Urinary bladder (tissue), 3 donors: ENCODE measurements at regions not wholly inside any gene's neighbourhood (a gene's known extent, or its start where the extent isn't known, plus 50 kb on each side); places are given as distances from the start of the nearest gene placed in this dataset.
"Not testable (repeated sequence)": the region's sequence is repeated elsewhere in the genome, so short reads cannot be mapped to it uniquely, and the experiment has no call there.

Experiments used
- DNase-seq: peaks from one replicate; pipeline ENCODE4 v3.0.0-alpha.2; 2015; ENCODE audit errors: extremely low spot score
- H3K27ac ChIP-seq: one replicate; pipeline ENCODE4 v1.5.1; 2013; ENCODE audit warnings: low read depth, mild to moderate bottlenecking, moderate library complexity
- H3K36me3 ChIP-seq: one replicate; pipeline ENCODE4 v1.6.1; 2013; ENCODE audit warnings: mild to moderate bottlenecking, moderate library complexity; ENCODE audit not compliant: insufficient read depth
- H3K4me1 ChIP-seq: one replicate; pipeline ENCODE4 v1.6.1; 2013; ENCODE audit warnings: mild to moderate bottlenecking, moderate library complexity; ENCODE audit not compliant: insufficient read depth
- H3K4me3 ChIP-seq: one replicate; pipeline ENCODE4 v1.5.1; 2013; ENCODE audit warnings: low read depth, low read length
- WGBS: extraction: QIAGEN DNeasy Blood & Tissue Kit; methylation state at CpG from one replicate; pipeline ENCODE4 v1.1.7; 2013; 5-methylcytosine and 5-hydroxymethylcytosine counted together
- donor health status: healthy with polysubstance abuse.
- donor health status: healthy.

DNA sequence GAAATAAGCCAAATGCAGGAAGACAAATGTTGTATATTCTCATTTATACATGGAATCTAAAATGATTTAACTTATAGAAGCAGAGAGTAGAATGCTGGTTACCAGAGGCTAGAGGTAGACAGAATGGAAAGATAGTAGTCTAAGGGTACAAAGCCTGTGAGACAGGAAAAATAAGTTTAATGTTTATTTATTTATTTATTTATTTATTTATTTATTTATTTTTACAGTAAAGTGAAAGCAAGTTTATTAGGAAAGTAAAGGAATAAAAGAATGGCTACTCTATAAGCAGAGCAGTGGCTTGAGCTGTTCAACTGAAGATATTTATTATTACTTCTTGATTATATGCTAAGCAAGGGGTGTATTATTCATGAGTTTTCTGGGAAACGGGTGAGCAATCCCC, 203.2 kb downstream of the LAS1L start:
- Histone ChIP-seq H3K36me3 (no peaks in the 10 kb centered on the region), H3K4me3 (no peak overlapping the region), H3K4me1 (no peaks in the 10 kb centered on the region), H3K27ac (no peak overlapping the region)
- no peak for DNase-seq
- WGBS, result 93% methylated on average over 1 of the region's 1 CpG

DNA sequence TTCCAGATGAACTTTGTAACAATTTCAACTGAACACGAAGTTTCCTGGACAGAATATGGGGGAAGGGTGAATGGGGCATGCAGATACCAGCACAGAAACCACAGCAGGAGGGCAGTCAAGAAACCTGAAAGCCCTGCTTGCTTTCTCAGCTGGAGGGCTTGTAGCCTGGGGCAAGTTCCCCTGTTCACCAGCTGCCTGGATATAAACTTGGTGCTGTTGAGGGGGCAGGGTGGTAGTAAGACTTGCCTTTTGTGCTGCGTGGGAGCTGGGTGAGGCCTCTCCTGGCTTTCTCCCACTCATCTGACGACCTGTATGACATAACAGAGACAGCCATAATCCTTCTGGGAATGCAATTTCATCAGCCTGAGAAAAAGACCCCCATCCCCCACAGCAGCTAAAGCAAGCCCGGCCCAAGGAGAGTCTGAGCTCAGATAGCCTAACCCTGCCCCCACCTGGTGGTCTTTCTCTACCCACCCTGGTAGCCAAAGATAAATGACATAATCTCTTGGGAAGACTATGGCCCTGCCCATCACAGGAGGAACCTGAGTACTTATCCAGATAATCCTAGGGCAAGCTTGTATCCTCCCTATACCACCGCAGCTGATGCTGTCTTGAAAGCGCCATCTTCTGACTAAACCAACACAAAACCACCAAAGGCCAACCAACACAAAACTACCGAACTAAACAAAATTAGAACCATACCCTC, 234.3 kb downstream of the LAS1L start:
- Histone ChIP-seq H3K4me1 (no peaks in the 10 kb centered on the region), H3K4me3 (no peak overlapping the region), H3K27ac (no peak overlapping the region), H3K36me3 (no peaks in the 10 kb centered on the region)
- DNase-seq, result no peak
- WGBS, result 32% methylated on average over 7 of the region's 7 CpGs

DNA sequence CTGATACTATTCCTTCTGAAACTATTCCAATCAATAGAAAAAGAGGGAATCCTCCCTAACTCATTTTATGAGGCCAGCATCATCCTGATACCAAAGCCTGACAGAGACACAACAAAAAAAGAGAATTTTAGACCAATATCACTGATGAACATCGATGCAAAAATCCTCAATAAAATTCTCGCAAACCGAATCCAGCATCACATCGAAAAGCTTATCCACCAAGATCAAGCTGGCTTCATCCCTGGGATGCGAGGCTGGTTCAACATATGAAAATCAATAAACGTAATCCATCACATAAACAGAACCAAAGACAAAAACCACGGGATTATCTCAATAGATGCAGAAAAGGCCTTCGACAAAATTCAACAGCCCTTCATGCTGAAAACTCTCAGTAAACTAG, 251.7 kb downstream of the LAS1L start:
- H3K36me3 ChIP-seq, H3K27ac ChIP-seq, H3K4me1 ChIP-seq, DNase-seq, H3K4me3 ChIP-seq: not testable (repeated sequence)
- WGBS, result 93% methylated on average over 8 of the region's 8 CpGs

DNA sequence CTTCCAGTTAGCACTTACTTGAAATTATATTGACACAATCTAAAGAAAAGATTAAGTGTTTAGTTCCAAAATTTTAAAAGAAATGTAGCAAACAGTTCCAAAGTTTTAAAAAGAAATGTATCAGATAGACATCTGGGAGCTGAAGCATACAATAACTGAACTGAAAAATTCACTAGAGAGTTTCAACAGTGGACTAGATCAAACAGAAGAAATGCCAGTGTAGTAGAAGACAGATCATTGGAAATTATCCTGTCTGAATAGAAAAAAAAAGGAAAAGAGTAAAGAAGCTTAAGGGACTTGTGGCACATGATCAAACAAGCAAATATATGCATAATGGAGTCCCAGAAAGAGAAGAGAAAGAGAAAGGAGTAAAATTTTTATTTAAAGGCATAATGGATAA, 261.4 kb downstream of the LAS1L start:
- no peak for DNase-seq
- Histone ChIP-seq H3K27ac (no peak overlapping the region), H3K36me3 (no peaks in the 10 kb centered on the region), H3K4me1 (no peaks in the 10 kb centered on the region), H3K4me3 (no peak overlapping the region)

DNA sequence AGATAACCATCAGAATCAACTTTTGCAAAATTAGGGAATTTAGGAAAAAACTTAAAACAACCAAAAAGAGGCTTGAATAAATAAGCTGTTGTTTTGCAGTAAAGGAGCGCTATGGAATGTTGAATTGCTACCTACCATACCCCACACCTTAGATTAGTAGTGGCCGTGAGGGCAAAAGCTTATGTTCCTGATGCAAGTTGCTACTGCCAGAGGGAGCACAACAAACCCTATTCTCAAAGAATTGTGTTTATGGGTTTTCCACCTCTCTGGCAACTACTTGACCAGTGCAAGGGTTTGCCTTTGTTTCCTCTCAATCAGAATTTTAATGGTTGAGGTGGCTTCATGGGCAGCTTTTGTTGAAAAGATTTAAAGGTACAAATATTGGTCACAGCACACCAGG, 268.1 kb downstream of the LAS1L start:
- Histone ChIP-seq H3K36me3 (no peaks in the 10 kb centered on the region), H3K4me3 (no peak overlapping the region), H3K4me1 (no peaks in the 10 kb centered on the region), H3K27ac (no peak overlapping the region)
- 86% methylated on average over 2 of the region's 2 CpGs for WGBS
- no peak for DNase-seq

DNA sequence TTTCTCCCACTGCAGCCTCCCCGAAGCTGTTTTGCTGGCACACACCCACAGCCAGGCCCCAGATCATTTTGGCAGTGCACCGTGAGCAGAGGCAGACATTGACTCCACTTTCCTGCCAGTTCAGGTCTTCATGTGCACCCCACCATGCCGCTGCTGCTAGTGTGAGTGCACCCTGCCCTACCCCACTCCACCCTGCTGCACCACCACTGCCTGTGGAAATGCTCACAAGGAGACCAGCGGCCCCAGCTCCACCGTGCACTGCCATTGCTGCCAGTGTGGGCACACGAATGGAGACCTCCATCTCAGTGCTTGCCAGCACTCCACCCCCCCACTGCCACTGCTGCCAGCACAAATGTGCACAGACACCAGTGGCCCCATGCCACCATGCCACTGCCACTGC, 277.6 kb upstream of the ZC4H2 start:
- no peak for DNase-seq
- H3K4me1 ChIP-seq, result no peaks in the 10 kb centered on the region
- no peak overlapping the region for H3K4me3 ChIP-seq
- 91% methylated on average over 6 of the region's 6 CpGs for WGBS
- no peaks in the 10 kb centered on the region for H3K36me3 ChIP-seq
- no peak overlapping the region for H3K27ac ChIP-seq

DNA sequence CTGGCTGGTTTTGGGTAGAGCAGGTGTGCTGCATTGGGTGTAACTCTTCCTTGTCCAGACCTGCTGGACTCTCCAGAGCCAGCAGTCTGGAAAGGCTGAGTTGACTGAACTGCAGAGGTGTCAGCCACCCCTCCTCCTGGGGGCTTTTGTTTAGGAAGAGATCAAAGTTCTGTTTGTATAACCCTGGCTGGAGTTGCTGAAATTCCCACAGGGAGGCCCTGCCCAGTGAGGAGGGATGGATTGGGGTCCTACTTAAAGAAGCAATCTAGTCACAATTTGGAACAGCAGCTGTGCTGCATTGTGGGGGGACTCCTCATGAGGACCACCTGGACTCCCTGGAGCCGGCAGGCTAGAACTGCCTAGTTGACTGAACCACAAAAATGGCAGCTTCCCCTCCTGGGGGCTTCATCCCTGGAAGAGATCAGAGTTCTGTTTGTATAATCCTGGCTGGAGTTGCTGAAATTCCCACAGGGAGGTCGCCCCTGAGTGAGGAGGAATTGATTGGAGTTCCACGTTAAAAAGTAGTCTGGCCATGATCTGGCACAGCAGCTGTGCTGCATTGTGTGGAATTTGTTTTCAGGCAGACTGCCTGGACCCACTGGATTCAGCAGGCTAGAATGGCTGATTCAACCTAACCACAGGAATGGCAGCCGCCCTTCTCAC, 264.9 kb upstream of the ZC4H2 start:
- no peak overlapping the region for H3K27ac ChIP-seq
- H3K36me3 ChIP-seq, result no peaks in the 10 kb centered on the region
- no peak for DNase-seq
- 74% methylated on average over 4 of the region's 4 CpGs for WGBS
- no peaks in the 10 kb centered on the region for H3K4me1 ChIP-seq
- no peak overlapping the region for H3K4me3 ChIP-seq

DNA sequence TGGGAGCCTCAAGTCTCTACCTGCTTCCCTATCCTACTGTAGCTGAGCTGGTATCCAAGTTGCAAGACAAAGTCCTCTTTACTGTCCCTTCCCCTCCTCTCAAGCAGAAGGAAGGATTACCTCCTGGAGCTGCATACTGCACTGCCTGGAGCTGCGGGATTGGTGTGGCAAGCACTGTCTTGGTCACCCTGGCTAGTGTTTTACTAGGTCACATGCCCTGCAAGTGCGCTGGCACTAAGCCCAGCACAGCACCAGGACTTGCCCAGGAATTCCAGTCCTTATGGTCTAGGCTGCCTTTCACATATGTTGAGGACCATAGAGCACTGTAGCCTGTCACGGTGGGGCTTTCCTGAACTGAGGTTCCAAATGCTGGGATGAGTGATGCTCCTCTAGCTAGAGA, 227.3 kb upstream of the ZC4H2 start:
- Histone ChIP-seq H3K27ac (no peak overlapping the region), H3K4me1 (no peaks in the 10 kb centered on the region), H3K36me3 (no peaks in the 10 kb centered on the region), H3K4me3 (no peak overlapping the region)
- 88% methylated on average over 3 of the region's 3 CpGs for WGBS
- no peak for DNase-seq

DNA sequence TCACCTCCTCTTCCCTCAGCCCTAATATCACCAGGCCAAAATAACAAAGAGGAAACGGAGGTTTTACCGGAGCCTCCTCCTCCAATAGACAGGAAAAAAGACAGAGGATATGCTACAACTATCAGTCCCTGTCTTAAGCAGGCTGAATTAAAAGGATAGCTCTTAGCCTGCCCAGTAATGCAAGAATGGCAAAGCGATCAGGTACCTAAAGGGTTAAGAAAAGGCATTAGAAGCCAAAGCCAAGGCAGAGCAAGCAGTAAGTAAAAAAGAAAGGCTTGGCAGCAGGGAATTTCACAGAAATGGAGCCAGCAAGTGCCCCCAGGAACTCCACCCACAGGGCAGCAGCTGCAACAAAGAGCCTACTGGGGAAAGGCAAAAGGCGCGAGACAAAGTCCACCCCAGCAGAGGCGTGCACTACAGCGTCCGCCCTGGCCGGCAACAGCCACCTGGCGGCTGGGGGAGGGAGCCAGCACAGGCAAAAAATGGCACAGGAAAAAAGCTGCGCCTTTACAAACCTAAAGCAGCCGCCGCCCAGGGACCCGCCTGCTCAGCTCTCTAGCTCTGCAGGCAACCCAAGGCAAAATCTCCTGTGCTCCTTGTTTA, 220.6 kb upstream of the ZC4H2 start:
- Histone ChIP-seq H3K36me3 (no peaks in the 10 kb centered on the region), H3K4me1 (no peaks in the 10 kb centered on the region), H3K4me3 (no peak overlapping the region), H3K27ac (no peak overlapping the region)
- 6% methylated on average over 14 of the region's 14 CpGs for WGBS
- DNase-seq, result no peak

DNA sequence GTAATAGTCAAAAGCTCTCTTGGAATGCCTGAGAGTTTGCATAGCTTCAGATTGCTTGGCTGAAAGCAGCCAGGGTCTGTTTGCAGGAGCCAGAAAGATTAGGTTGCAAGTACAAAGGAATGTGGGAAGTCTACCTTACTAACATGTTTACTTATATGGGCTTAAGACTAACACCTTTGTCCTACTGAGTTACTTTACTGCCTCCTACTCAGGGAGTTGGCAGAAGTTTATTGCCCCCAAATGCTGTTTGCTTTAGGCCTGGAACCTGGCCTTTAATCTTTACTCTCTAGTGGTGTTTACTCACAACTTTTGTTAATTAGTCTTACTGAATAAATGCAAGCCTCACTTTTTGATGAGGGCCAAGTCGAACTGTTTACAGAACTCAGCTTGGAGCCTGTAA, 219.4 kb upstream of the ZC4H2 start:
- Histone ChIP-seq H3K4me1 (no peaks in the 10 kb centered on the region), H3K36me3 (no peaks in the 10 kb centered on the region), H3K27ac (no peak overlapping the region), H3K4me3 (no peak overlapping the region)
- WGBS, result 30% methylated on average over 1 of the region's 1 CpG
- DNase-seq, result no peak

DNA sequence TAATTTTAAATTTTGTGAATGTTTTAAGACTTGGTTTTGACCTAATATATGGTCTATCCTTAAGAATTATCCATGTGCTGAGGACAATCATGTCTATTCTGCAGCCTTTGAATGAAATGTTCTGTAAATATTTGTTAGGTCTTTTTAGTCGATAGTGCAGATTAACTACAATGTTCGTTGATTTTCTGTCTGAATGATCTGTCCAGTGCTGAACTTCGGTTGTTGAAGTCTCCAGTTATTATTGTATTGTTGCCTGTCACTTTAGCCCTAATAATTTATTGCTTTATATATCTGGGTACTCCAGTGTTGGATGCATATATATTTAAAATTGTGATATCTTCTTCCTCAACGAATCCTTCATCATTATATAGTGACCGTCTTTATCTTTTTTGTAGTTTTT, 218.3 kb upstream of the ZC4H2 start:
- DNase-seq, result no peak
- no peaks in the 10 kb centered on the region for H3K36me3 ChIP-seq
- no peak overlapping the region for H3K27ac ChIP-seq
- WGBS, result 83% methylated on average over 5 of the region's 5 CpGs
- H3K4me3 ChIP-seq, result no peak overlapping the region
- H3K4me1 ChIP-seq, result no peaks in the 10 kb centered on the region

DNA sequence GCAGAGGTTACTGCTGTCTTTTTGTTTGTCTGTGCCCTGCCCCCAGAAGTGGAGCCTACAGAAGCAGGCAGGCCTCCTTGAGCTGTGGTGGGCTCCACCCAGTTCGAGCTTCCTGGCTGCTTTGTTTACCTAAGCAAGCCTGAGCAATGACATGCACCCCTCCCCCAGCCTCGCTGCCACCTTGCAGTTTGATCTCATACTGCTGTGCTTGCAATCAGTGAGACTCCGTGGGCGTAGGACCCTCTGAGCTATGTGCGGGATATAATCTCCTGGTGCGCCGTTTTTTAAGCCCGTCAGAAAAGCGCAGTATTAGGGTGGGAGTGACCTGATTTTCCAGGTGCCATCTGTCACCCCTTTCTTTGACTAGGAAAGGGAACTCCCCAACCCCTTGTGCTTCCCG, 187.1 kb upstream of the ZC4H2 start:
- not testable (repeated sequence) for H3K4me1 ChIP-seq, H3K4me3 ChIP-seq, H3K27ac ChIP-seq, DNase-seq, H3K36me3 ChIP-seq
- 91% methylated on average over 10 of the region's 10 CpGs for WGBS

DNA sequence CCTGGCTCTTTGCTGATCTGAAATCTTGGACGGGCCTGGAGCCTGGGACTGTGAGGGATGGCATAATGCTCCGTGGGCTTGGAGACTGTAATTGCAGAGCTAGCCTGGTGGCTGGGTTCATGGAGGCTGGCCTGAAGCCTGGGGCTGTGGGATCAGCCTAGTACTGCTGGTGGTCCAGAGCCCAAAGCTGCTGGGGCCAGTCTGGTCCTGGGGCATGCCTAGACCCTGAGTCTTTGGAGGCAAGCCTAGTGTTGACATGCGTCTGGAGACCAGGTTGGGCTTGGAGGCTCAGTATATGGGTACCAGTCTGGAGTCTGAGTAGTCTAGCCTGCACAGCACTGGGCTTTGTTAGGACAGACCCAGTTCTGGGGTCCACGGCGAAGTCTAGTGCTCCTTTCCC, 172.0 kb upstream of the ZC4H2 start:
- H3K4me1 ChIP-seq, result no peaks in the 10 kb centered on the region
- no peak overlapping the region for H3K4me3 ChIP-seq
- H3K36me3 ChIP-seq, result no peaks in the 10 kb centered on the region
- H3K27ac ChIP-seq, result no peak overlapping the region
- 95% methylated on average over 5 of the region's 5 CpGs for WGBS
- DNase-seq, result no peak

DNA sequence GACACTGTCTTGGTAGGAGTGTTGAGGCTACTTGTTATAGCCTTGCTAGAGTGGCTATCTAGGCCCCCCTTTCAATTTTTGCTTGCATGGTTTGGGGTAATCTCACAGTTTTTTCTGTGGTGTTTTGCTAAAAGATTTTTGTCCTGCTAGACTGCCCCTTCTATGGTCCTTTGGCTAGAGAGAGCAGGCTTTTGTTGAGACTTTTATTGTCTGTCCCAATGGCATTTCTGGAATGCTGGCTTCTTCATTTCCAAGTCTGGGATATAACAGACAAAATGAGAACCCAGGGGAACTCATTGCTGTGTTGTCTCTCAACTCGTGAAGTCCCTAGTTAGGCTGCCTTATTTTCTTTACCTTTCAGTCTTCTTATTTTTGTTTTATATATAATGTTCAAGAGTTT, 160.2 kb upstream of the ZC4H2 start:
- WGBS, result 19% methylated on average over 1 of the region's 1 CpG
- H3K36me3 ChIP-seq, result no peaks in the 10 kb centered on the region
- no peak overlapping the region for H3K27ac ChIP-seq
- no peaks in the 10 kb centered on the region for H3K4me1 ChIP-seq
- H3K4me3 ChIP-seq, result no peak overlapping the region
- no peak for DNase-seq
